Panc1 (cell line): ENCODE measurements at regions not wholly inside any gene's neighbourhood (a gene's known extent, or its start where the extent isn't known, plus 50 kb on each side); places are given as distances from the start of the nearest gene placed in this dataset.

ENCODE experiments used
- ATAC-seq: fragments of 200-7000 bp; cut with Tn5 transposase; 2 replicates; pipeline ENCODE4 v1.9.1; 2020; ENCODE audit warnings: mild to moderate bottlenecking, moderate library complexity
- BruUV-seq: library from RNA; stranded (reverse); fragments of 400-500 nt; replicated peaks from 2 replicates; lab custom pipeline; 2021; lab: Mats Ljungman, UMichigan
- CTCF ChIA-PET: fragments of 300-600 bp; sonication (Branson Sonifier 250); formaldehyde crosslinking; loops from one replicate; lab custom pipeline; 2022; ENCODE audit warnings: antibody characterized with exemption; lab: Charles Lee
- POLR2A ChIA-PET: fragments of 300-600 bp; sonication (Branson Sonifier 250); formaldehyde crosslinking; loops from one replicate; lab custom pipeline; 2022; ENCODE audit warnings: antibody characterized with exemption; lab: Charles Lee
- DNase-seq: peaks from one replicate; pipeline ENCODE4 v3.0.0-alpha.2; 2010; ENCODE audit warnings: low read depth, low spot score
- H3K27ac ChIP-seq: 2 replicates; pipeline ENCODE4 v1.5.1; 2011; ENCODE audit warnings: mild to moderate bottlenecking, low read length, inconsistent platforms
- H3K27me3 ChIP-seq: fragments of 200-500 bp; sonication (Bioruptor generic); 2 replicates; pipeline ENCODE4 v1.6.0; 2014; ENCODE audit warnings: low read length, inconsistent platforms; ENCODE audit not compliant: control insufficient read depth, insufficient read depth
- H3K36me3 ChIP-seq: fragments of 200-500 bp; sonication (Bioruptor generic); 2 replicates; pipeline ENCODE4 v1.5.1; 2014; ENCODE audit warnings: inconsistent platforms, mild to moderate bottlenecking, low read length, moderate library complexity; ENCODE audit not compliant: control insufficient read depth, insufficient read depth
- H3K4me1 ChIP-seq: 2 replicates; pipeline ENCODE4 v1.5.1; 2011; ENCODE audit warnings: inconsistent platforms, mild to moderate bottlenecking, low read length, moderate library complexity; ENCODE audit not compliant: control insufficient read depth, insufficient read depth
- H3K4me3 ChIP-seq, 2 experiments: 2 replicates each; pipeline ENCODE4 v1.5.1; 2011 to 2012; ENCODE audit warnings: low read depth in 2 of 2, low read length in 2 of 2, mild to moderate bottlenecking in 2 of 2, inconsistent platforms in 1 of 2, moderate library complexity in 1 of 2
- H3K9me3 ChIP-seq: fragments of 200-500 bp; sonication (Bioruptor generic); 2 replicates; pipeline ENCODE4 v1.5.1; 2014; ENCODE audit warnings: low read depth, mild to moderate bottlenecking, inconsistent platforms, low read length, moderate library complexity; ENCODE audit not compliant: control insufficient read depth, insufficient read depth
- CTCF ChIP-seq: fragments of 450-650 bp; IDR thresholded peaks from 2 replicates; pipeline ENCODE4 v1.5.1; 2017; ENCODE audit warnings: mild to moderate bottlenecking
- POLR2AphosphoS5 ChIP-seq: IDR thresholded peaks from 2 replicates; pipeline ENCODE4 v1.6.1; 2012; ENCODE audit warnings: mild to moderate bottlenecking, low read depth, low read length, moderate library complexity
- REST ChIP-seq, 2 experiments: IDR thresholded peaks; 2 replicates each; pipeline ENCODE4 v1.6.1; 2011 to 2012; ENCODE audit warnings: low read depth in 2 of 2, control low read depth in 1 of 2, low read length in 1 of 2, mild to moderate bottlenecking in 1 of 2, moderate library complexity in 1 of 2; ENCODE audit not compliant: insufficient read depth in 1 of 2
- SIN3A ChIP-seq: IDR thresholded peaks from 2 replicates; pipeline ENCODE4 v1.6.1; 2012; ENCODE audit warnings: low read depth, mild to moderate bottlenecking, low read length, moderate library complexity, borderline replicate concordance; ENCODE audit not compliant: insufficient read depth
- TCF7L2 ChIP-seq: IDR thresholded peaks from 2 replicates; pipeline ENCODE4 v1.6.1; 2011; ENCODE audit warnings: mild to moderate bottlenecking, low read depth, low read length, inconsistent platforms
- in situ Hi-C: cut with HindIII; loops from 2 replicates; pipeline ENCODE4 v1.10.0; 2016; ENCODE audit warnings: low sequenced_read_pairs, low pct_unique_long_range_greater_than_20kb
- intact Hi-C: fragments of 100-400 bp; cut with micrococcal nuclease; formaldehyde crosslinking; loops from one replicate; pipeline ENCODE4 v1.10.0; 2022; ENCODE audit not compliant: unreplicated experiment

- in situ Hi-C loops = no loop called here
- no peak overlapping the region for H3K27ac ChIP-seq
- no TSS peak for BruUV-seq
- H3K9me3 ChIP-seq = no peaks in the 10 kb centered on the region
- H3K36me3 ChIP-seq = no peaks in the 10 kb centered on the region
- TF ChIP-seq SIN3A = no peak
- TF ChIP-seq REST (IDR thresholded peaks at IDR 0.05; ENCODE audit: insufficient read depth in 1 of 2, low read depth in 2 of 2, low read length in 1 of 2) = no peak
- POLR2A ChIA-PET = no interaction called here
- H3K4me3 ChIP-seq = no peak overlapping the region
- DNase-seq (no peak), ATAC-seq (no peak)
- peaks cover 5% of the 10 kb centered on the region; the same call in 1 of the 2 replicates for H3K4me1 ChIP-seq
- intact Hi-C loops = no loop called here
- no peaks in the 10 kb centered on the region for H3K27me3 ChIP-seq
- CTCF ChIA-PET = no interaction called here
Observed at GRCh38 chr12:60174941-60175340, 579.1 kb downstream of the SLC16A7 start.

- intact Hi-C loops = no loop called here
- TF ChIP-seq TCF7L2 (no peak), POLR2AphosphoS5 (no peak), SIN3A (no peak), CTCF (no peak), REST (IDR thresholded peaks at IDR 0.05; ENCODE audit: insufficient read depth in 1 of 2, low read depth in 2 of 2, low read length in 1 of 2) (no peak)
- no peak overlapping the region for H3K4me3 ChIP-seq
- peaks cover 5% of the 10 kb centered on the region; the same call in 1 of the 2 replicates for H3K4me1 ChIP-seq
- no peaks in the 10 kb centered on the region for H3K27me3 ChIP-seq
- in situ Hi-C loops = no loop called here
- ChIA-PET POLR2A (no interaction called here), CTCF (no interaction called here)
- H3K36me3 ChIP-seq = no peaks in the 10 kb centered on the region
- ATAC-seq = no peak
- no TSS peak for BruUV-seq
- no peak overlapping the region; the same call in 1 of the 2 replicates for H3K27ac ChIP-seq
- DNase-seq = no peak
- H3K9me3 ChIP-seq = no peaks in the 10 kb centered on the region
Observed at GRCh38 chr12:60176891-60177290, 581.1 kb downstream of the SLC16A7 start.
